H9 (cell line): ENCODE measurements at regions not wholly inside any gene's neighbourhood (a gene's known extent, or its start where the extent isn't known, plus 50 kb on each side); places are given as distances from the start of the nearest gene placed in this dataset.

ENCODE experiments used
- DNase-seq: peaks from one replicate; pipeline ENCODE4 v3.0.0-alpha.2; 2017
- H2AFZ ChIP-seq: one replicate; pipeline ENCODE4 v1.6.1; 2013; ENCODE audit warnings: mild to moderate bottlenecking, low read length, control low read depth, moderate library complexity
- H2AK5ac ChIP-seq: 2 replicates; pipeline ENCODE4 v1.6.1; 2013; ENCODE audit warnings: low read length, control low read depth, mixed read lengths; ENCODE audit not compliant: insufficient read length
- H2BK120ac ChIP-seq: one replicate; pipeline ENCODE4 v1.6.1; 2013; ENCODE audit warnings: low read depth, mild to moderate bottlenecking, low read length, control low read depth, inconsistent platforms; ENCODE audit not compliant: poor library complexity, severe bottlenecking
- H2BK12ac ChIP-seq: 2 replicates; pipeline ENCODE4 v1.6.1; 2013; ENCODE audit warnings: low read length, control low read depth, mixed read lengths, low read depth; ENCODE audit not compliant: insufficient read length
- H2BK15ac ChIP-seq: 2 replicates; pipeline ENCODE4 v1.6.1; 2013; ENCODE audit warnings: low read depth, low read length, control low read depth
- H2BK20ac ChIP-seq: one replicate; pipeline ENCODE4 v1.6.1; 2013; ENCODE audit warnings: low read depth, mild to moderate bottlenecking, low read length, control low read depth, inconsistent platforms; ENCODE audit not compliant: poor library complexity, severe bottlenecking
- H2BK5ac ChIP-seq: 2 replicates; pipeline ENCODE4 v1.6.1; 2013; ENCODE audit warnings: low read length, control low read depth, mixed read lengths; ENCODE audit not compliant: insufficient read length
- H3K14ac ChIP-seq: 2 replicates; pipeline ENCODE4 v1.6.1; 2013; ENCODE audit warnings: low read length, control low read depth; ENCODE audit not compliant: insufficient read depth
- H3K18ac ChIP-seq: 2 replicates; pipeline ENCODE4 v1.6.1; 2013; ENCODE audit warnings: low read depth, mild to moderate bottlenecking, mixed read lengths, low read length, control low read depth; ENCODE audit not compliant: insufficient read length
- H3K23ac ChIP-seq: 2 replicates; pipeline ENCODE4 v1.6.1; 2013; ENCODE audit warnings: low read length, control low read depth, mixed read lengths, low read depth; ENCODE audit not compliant: insufficient read length
- H3K23me2 ChIP-seq: 2 replicates; pipeline ENCODE4 v1.6.1; 2013; ENCODE audit warnings: low read depth, mild to moderate bottlenecking, mixed read lengths, low read length, control low read depth; ENCODE audit not compliant: insufficient read length, poor library complexity, severe bottlenecking
- H3K27ac ChIP-seq: 2 replicates; pipeline ENCODE4 v1.5.1; 2013; ENCODE audit warnings: low read length, control low read depth, mixed read lengths, low read depth; ENCODE audit not compliant: insufficient read length
- H3K27me3 ChIP-seq: 2 replicates; pipeline ENCODE4 v1.6.1; 2013; ENCODE audit warnings: low read length, control low read depth, inconsistent platforms; ENCODE audit not compliant: insufficient read depth
- H3K4ac ChIP-seq: 2 replicates; pipeline ENCODE4 v1.6.1; 2013; ENCODE audit warnings: low read depth, mild to moderate bottlenecking, control low read depth, inconsistent platforms, low read length, moderate library complexity
- H3K4me1 ChIP-seq: 2 replicates; pipeline ENCODE4 v1.6.1; 2013; ENCODE audit warnings: low read length, control low read depth, inconsistent platforms; ENCODE audit not compliant: insufficient read depth
- H3K4me2 ChIP-seq: 2 replicates; pipeline ENCODE4 v1.6.1; 2013; ENCODE audit warnings: low read length, control low read depth, mixed read lengths; ENCODE audit not compliant: insufficient read length, insufficient read depth
- H3K56ac ChIP-seq: 2 replicates; pipeline ENCODE4 v1.6.1; 2013; ENCODE audit warnings: low read depth, mild to moderate bottlenecking, mixed read lengths, low read length, control low read depth; ENCODE audit not compliant: insufficient read length
- H3K79me1 ChIP-seq: 2 replicates; pipeline ENCODE4 v1.6.1; 2013; ENCODE audit warnings: low read depth, mild to moderate bottlenecking, moderate library complexity, low read length, control low read depth, inconsistent platforms; ENCODE audit not compliant: insufficient read depth, poor library complexity, severe bottlenecking
- H3K79me2 ChIP-seq: 2 replicates; pipeline ENCODE4 v1.6.1; 2013; ENCODE audit warnings: low read length, control low read depth, inconsistent platforms; ENCODE audit not compliant: insufficient read depth
- H3K9ac ChIP-seq: 2 replicates; pipeline ENCODE4 v1.6.1; 2013; ENCODE audit warnings: low read length, control low read depth, mixed read lengths; ENCODE audit not compliant: insufficient read length; ENCODE audit errors: extremely low read depth
- H3K9me3 ChIP-seq: one replicate; pipeline ENCODE4 v1.6.1; 2013; ENCODE audit warnings: low read depth, low read length, inconsistent platforms; ENCODE audit not compliant: control insufficient read depth
- H3T11ph ChIP-seq: one replicate; pipeline ENCODE4 v1.6.1; 2013; ENCODE audit warnings: mild to moderate bottlenecking, low read length, control low read depth, inconsistent platforms
- H4K20me1 ChIP-seq: one replicate; pipeline ENCODE4 v1.6.1; 2013; ENCODE audit not compliant: control insufficient read depth, insufficient read length, insufficient read depth
- H4K5ac ChIP-seq: 2 replicates; pipeline ENCODE4 v1.6.1; 2013; ENCODE audit warnings: low read depth, mild to moderate bottlenecking, mixed read lengths, low read length, control low read depth; ENCODE audit not compliant: insufficient read length
- H4K8ac ChIP-seq: replicated peaks from 2 replicates; pipeline ENCODE4 v1.6.1; 2013; ENCODE audit warnings: low read length, control low read depth, mixed read lengths, low read depth; ENCODE audit not compliant: insufficient read length
- H4K91ac ChIP-seq: 2 replicates; pipeline ENCODE4 v1.6.1; 2013; ENCODE audit warnings: low read depth, mild to moderate bottlenecking, moderate library complexity, mixed read lengths, low read length, control low read depth; ENCODE audit not compliant: insufficient read length
- H3K27ac Mint-ChIP-seq, 3 experiments: 2 replicates in 2 of 3; 3 replicates in 1 of 3; pipeline ENCODE4 v1.8.0; 2020 to 2021; ENCODE audit warnings: mixed read lengths in 3 of 3, mild to moderate bottlenecking in 1 of 3, moderate library complexity in 1 of 3
- H3K27me3 Mint-ChIP-seq: 2 replicates; pipeline ENCODE4 v1.8.0; 2021; ENCODE audit warnings: low read depth, mild to moderate bottlenecking, moderate library complexity, mixed read lengths
- H3K36me3 Mint-ChIP-seq, 3 experiments: 2 replicates in 2 of 3; 3 replicates in 1 of 3; pipeline ENCODE4 v1.8.0; 2020 to 2021; ENCODE audit warnings: low read depth in 3 of 3, mixed read lengths in 3 of 3; ENCODE audit not compliant: insufficient read depth in 1 of 3
- H3K4me1 Mint-ChIP-seq, 2 experiments: 2 replicates each; pipeline ENCODE4 v1.8.0; 2020; ENCODE audit warnings: mixed read lengths in 2 of 2
- H3K4me3 Mint-ChIP-seq, 2 experiments: 2 replicates in 1 of 2; 3 replicates in 1 of 2; pipeline ENCODE4 v1.8.0; 2020 to 2021; ENCODE audit warnings: mild to moderate bottlenecking in 2 of 2, mixed read lengths in 2 of 2, moderate library complexity in 1 of 2
- H3K9me3 Mint-ChIP-seq, 2 experiments: 2 replicates in 1 of 2; 3 replicates in 1 of 2; pipeline ENCODE4 v1.8.0; 2020; ENCODE audit warnings: mild to moderate bottlenecking in 2 of 2, mixed read lengths in 2 of 2, moderate library complexity in 1 of 2
- CTCF ChIP-seq: fragments of 200-600 bp; sonication (generic); conservative IDR thresholded peaks from 3 replicates; pipeline ENCODE4 v1.8.0; 2021; ENCODE audit warnings: antibody characterized with exemption, mild to moderate bottlenecking
- WGBS: extraction: QIAGEN DNeasy Blood & Tissue Kit; methylation state at CpG from one replicate; pipeline ENCODE4 v1.1.7; 2013; ENCODE audit warnings: missing lambda C conversion rate, low lambda C conversion rate, mixed read lengths; ENCODE audit not compliant: insufficient read length; ENCODE audit errors: extremely low coverage; 5-methylcytosine and 5-hydroxymethylcytosine counted together

- peak; percentile 7 for DNase-seq
- Histone ChIP-seq H3K23ac (no peak overlapping the region), H3K79me2 (no peaks in the 10 kb centered on the region), H3K79me1 (no peaks in the 10 kb centered on the region), H2BK12ac (no peak overlapping the region), H2BK5ac (no peak overlapping the region), H3K23me2 (no peaks in the 10 kb centered on the region), H4K91ac (no peak overlapping the region), H3K56ac (no peak overlapping the region), H3T11ph (no peak overlapping the region), H3K4ac (no peak overlapping the region), H3K9me3 (peaks cover 8% of the 10 kb centered on the region), H3K14ac (no peak overlapping the region), H3K9ac (no peak overlapping the region), H4K20me1 (no peaks in the 10 kb centered on the region), H4K8ac (no peak overlapping the region), H2BK20ac (no peak overlapping the region), H2AFZ (no peak overlapping the region), H4K5ac (no peak overlapping the region), H3K4me2 (no peak overlapping the region), H3K27me3 (no peaks in the 10 kb centered on the region), H2BK120ac (no peak overlapping the region), H2BK15ac (no peak overlapping the region), H3K4me1 (no peaks in the 10 kb centered on the region), H3K27ac (no peak overlapping the region), H3K18ac (no peak overlapping the region), H2AK5ac (no peak overlapping the region)
- no CpG with 5 or more reads among the region's 3 CpGs for WGBS
- no peaks in the 10 kb centered on the region for H3K4me1 Mint-ChIP-seq
- peaks cover 8% of the 10 kb centered on the region for H3K27me3 Mint-ChIP-seq
- TF ChIP-seq CTCF, result no peak
- no peak overlapping the region for H3K27ac Mint-ChIP-seq
- H3K4me3 Mint-ChIP-seq, result no peak overlapping the region
- H3K9me3 Mint-ChIP-seq, result peaks cover 22 to 26% of the 10 kb centered on the region in 2 experiments
- H3K36me3 Mint-ChIP-seq, result peaks cover 0 to 18% (median 0%) of the 10 kb centered on the region in 3 experiments; a peak in 4 of 7 replicates
These were observed 136.4 kb downstream of the BRD1 start for GRCh38 chr22:49691256-49691655.
